ENCODE measurements at regions not wholly inside any gene's neighbourhood (a gene's known extent, or its start where the extent isn't known, plus 50 kb on each side); places are given as distances from the start of the nearest gene placed in this dataset.
A peak's percentile ranks its signal among the peaks of the same experiment; 100 is the strongest.
"Not testable (repeated sequence)": the region's sequence is repeated elsewhere in the genome, so short reads cannot be mapped to it uniquely, and the experiment has no call there.

- DNase-seq = no peak
Measured at GRCh38 chr11:135075740-135076139, 663.7 kb upstream of the B3GAT1 start.

DNA sequence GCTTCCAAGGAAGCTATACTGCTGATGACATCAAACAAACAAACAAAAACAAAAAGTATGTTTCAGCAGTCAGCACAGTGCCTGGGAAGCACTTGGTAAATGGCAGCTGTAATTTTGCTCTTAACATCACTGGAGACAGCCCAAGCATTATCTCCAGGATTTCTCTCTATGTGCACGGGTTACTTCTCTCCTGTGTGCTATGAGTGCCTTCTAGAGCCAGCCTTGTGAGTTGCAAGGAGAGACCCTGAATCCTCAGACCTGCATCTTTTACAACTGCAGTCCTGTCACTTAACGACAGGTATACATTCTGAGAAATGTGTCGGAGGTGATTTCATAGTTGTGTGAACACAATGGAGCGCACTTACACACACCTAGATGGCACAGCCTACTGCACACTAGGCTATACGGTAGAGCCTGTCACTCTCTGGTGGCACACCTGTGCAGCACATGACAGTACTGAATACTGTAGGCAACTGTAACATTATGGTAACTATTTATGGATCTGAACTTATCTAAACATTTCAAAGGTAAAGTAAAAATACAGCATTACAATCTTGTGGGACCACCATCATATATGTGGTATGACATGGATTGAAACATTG is 662.5 kb upstream of the B3GAT1 start:
- DNase-seq = peak; percentile 6

DNA sequence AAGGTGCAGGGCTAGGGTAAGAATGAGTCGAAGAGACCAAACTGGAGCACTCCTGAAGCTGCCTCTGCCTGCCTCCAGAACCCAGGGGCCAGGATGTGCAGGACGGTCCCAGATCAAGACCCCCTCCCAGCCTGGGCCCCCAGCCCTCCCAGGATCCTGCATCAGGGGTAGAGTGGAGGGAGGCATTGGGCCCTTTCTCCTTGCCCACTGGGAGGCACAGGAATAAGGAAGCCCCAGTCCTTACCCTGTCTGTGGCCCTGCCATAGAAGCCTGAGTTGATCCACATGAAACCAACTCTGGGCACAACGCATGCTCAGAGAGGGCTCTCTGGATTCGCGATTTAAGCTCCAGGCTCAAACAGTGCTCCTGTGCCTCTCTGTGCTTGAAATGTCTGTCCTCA is 661.8 kb upstream of the B3GAT1 start:
- DNase-seq = no peak

DNA sequence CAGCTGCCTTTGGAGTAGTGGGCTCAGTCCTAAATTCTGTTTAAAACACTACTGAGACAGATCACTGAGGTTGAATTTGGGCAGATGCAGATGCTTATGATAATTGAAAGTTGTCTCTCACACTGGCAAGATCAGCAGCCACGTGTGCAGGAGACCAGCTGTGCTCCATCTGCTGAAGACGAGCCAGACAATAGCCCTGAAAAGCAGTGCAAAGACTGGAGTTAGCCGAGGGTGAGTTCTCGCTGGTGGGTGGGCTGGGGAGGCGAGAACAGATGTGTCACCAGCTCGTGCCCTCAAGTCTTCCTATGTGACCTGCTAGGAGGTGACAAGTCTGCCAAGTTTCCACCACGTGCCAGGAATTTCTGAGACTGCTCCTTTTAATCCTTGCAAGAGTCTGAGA is 661.3 kb upstream of the B3GAT1 start:
- peak; percentile 16 for DNase-seq

DNA sequence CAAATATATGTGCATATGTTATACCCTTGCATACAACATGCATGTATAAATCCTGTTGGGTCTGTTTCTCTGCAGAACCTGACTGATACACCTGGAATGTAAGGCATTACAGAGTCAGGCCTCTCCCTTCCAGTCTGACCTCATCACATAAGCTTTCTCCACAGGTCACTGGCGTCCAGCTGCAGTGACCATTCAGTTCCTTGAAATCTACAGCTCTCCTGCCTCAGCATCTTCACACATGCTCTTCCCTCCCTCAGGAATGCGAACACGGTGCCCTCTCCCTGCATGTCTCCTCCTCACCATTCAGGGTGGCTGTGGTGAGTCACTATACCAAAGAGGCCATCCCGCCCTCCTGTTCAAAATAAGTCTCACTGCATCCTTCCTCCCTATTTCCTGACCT is 657.8 kb upstream of the B3GAT1 start:
- DNase-seq = no peak

GRCh38 chr11:135069063-135069462 is 657.0 kb upstream of the B3GAT1 start:
- DNase-seq = no peak

GRCh38 chr11:135062994-135063393 is 651.0 kb upstream of the B3GAT1 start:
- no peak for DNase-seq

GRCh38 chr11:135061166-135061565 is 649.1 kb upstream of the B3GAT1 start:
- no peak for DNase-seq

DNA sequence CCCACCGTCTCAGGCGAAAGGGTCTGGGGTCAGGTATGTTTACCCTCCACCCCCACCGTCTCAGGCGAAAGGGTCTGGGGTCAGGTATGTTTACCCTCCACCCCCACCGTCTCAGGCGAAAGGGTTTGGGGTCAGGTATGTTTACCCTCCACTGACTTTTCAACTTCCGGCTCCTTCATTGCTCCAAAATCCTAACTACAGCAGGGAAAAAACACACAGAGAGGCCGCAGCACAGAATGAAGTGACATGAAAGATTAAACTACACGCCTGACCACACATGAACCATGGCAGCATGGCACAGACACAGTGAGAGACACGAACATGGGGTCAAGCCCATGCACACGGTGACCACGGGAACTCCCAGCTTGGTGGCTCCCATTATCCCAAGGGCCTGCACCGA is 634.9 kb upstream of the B3GAT1 start:
- no peak for DNase-seq

DNA sequence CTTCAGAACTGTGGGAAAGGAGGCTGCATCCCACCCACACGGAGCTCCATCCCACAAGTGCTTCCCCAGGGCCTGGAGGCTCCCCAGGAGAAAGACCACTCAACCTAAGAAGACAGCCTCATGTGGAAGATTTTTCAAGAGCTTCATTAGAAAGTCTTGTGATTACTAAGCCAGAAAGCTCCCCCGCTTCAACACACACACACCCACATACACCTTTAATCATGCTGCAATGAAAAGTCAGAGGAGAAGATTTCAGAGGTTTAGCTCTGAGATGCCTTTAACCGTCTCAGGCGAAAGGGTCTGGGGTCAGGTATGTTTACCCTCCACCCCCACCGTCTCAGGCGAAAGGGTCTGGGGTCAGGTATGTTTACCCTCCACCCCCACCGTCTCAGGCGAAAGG is 634.5 kb upstream of the B3GAT1 start:
- DNase-seq = no peak

GRCh38 chr11:135043434-135043833 is 631.4 kb upstream of the B3GAT1 start:
- DNase-seq = no peak

DNA sequence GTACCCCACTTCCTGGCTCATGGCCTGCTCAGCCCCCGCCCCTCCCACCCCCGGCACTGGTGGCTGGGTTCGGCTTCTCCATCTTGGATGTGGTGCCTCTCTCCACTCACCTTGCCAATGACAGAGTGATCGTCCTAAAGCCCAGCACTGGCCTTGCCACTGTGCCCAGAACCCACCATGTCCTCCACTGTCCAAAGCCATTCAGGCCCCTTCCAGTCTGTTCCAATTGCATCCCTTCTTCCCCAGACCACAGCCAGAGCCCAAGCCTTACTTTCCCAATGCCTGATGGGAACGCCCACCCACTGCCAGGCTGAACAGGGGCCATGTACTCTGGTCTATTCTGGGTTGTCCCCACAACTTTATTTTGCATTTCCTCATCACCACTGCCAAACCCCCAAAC is 625.8 kb upstream of the B3GAT1 start:
- DNase-seq = no peak

GRCh38 chr11:135036488-135037297 is 624.7 kb upstream of the B3GAT1 start:
- DNase-seq = no peak

GRCh38 chr11:135035282-135035681 is 623.2 kb upstream of the B3GAT1 start:
- DNase-seq = no peak

DNA sequence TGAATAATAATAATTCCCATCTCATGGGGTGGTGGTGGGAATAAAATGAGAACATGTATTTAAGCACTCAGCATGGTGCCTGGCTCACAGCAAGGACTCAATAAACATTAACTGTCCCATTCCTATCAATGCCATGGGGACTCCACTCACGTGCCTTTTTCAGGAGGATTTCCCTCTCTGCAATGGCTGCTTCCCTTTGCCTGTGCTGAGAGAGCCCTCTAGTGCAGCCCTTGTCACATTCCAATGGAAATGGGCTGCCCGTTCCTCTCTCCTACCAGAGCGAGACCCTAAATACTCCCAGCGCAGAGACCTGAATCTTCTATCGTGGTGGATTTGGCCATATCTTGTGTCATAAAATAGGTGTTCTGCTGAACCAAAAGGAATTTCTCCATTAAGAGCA is 621.5 kb upstream of the B3GAT1 start:
- DNase-seq = peak; percentile 41

DNA sequence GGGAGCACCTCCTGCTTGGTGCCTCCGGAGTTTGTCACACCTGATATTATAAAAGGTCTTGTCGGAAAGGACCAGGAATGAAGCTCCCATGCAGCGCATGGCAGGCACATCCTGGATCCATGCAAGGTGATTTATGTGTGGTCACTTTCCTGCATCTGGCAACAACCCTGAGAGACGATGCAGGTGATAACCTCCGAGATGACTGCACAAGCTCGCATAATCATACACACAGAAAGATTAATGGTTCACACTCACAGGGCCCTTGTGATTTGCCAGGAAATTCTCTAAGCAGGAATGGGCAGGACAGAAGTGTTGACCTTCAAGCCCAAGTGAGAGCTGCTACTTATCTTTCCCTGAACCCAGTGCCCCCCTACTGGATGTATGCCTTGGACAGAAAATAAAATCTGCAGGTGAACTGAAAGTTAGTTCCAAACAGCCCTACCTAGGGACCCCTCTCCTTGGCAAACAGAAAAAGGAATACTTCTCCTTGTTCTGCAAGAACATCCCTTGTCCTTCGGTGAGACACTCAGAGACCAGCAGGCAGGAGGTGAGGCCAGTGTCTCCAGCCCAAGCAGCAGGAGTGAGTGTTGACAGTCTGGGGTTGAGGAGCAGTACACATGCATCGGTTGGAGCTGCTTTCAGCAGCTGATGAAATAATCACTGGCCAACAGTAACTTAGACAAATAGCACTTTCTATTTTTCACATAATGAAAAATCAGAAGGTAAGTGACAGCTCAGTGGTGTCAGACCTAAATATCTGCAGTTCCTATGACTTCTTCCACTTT is 619.4 kb upstream of the B3GAT1 start:
- DNase-seq = no peak

DNA sequence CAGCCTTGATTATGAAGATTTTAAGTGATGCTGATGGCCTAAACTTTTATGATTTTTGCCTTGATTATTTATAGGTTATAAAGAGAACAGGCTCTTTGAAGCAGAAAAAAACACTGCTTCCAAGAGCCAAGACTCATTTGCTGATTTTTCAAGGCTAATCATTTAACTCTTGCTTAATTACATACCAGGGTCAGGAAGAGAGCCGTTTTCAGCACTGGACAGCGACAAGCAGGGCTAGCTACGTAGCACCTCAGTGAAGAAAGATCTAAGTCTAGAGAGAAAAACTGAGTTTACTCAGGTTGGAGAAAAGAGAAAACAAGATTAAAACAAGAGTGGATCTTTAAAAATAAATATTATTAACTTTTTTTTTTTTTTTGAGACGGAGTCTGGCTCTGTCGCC is 615.4 kb upstream of the B3GAT1 start:
- no peak for DNase-seq

DNA sequence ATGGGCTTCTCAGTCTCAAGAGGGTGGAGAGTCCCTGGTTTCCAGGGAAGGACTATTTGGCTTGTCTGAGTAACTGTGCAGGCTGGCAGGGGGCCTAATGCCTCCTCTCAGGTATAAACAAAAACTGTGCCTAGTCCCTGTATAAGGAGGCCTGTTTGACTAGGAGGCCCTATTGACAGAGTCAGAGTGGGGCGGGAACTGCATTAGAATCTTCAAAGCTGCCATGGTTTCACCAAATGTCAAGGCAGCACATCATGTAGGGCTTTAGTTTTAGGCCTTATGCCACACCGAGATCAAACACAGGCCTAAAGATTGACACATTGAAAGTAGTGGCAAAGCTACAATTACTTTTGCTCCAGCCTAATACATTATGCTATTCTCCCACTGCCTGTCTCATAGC is 611.5 kb upstream of the B3GAT1 start:
- DNase-seq = no peak

DNA sequence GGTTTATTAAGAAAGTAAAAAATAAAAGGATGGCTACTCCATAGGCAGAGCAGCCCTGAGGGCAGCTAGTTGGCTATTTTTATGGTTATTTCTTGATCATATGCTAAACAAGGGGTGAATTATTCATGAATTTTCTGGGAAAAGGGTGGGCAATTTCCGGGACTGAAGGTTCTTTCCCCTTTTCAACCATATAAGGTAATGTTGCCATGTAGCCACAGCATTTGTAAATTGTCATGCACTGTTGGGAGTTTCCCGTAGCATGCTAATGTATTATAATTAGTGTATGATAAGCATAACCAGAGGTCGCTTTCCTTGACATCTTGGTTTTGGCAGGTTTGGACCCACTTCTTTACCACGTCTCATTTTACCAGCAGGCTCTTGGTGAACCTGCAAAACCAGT is 610.4 kb upstream of the B3GAT1 start:
- DNase-seq = no peak

DNA sequence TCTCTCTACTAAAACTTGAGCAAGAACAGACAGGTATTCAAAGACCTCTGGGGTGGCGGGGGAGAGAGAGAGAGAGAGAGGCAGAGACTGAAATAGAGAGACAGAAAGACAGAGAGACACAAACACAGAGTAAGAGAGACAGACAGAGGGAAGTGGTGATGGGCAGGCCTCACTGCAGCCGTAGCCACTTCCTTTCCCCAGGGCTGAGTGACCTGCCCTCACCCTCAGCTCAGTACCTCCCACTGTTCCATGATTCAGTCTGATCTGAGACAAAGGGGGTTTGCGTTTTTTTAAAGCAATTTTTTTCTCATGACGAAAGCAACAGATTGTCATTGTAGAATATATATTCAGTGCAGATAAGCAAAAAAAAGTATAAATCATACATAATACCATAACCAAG is 607.9 kb upstream of the B3GAT1 start:
- no peak for DNase-seq

- no peak for DNase-seq
Measured at GRCh38 chr11:135019343-135019871, 607.4 kb upstream of the B3GAT1 start.

DNA sequence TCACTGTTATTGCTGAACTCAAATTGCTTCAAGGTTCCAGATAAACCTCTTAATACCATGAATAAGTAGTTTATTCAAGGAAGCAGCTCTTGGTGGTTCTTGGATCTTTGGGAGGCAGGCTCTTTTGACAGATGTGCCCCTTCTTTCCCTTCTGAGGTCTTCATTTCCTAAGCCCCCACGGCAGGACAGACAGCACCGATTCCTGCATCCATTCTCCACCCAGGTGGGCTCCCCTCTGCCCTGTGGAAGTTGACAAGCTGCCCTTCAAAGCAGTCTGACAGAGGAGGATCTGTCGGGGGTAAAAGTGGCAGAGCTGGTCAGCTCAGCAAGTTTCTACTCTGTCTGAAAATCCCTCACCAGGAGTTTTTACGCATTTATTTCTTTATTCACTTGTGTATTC is 605.3 kb upstream of the B3GAT1 start:
- no peak for DNase-seq

- no peak for DNase-seq
Measured at GRCh38 chr11:135015966-135016365, 603.9 kb upstream of the B3GAT1 start.

GRCh38 chr11:135011313-135011712 is 599.3 kb upstream of the B3GAT1 start:
- not testable (repeated sequence) for DNase-seq
